HL-60 (cell line): ENCODE measurements at regions not wholly inside any gene's neighbourhood (a gene's known extent, or its start where the extent isn't known, plus 50 kb on each side); places are given as distances from the start of the nearest gene placed in this dataset.

Experiments used
- DNase-seq, 2 experiments: peaks; one replicate each; pipeline ENCODE4 v3.0.0-alpha.2; 2010 to 2020; ENCODE audit warnings: low read depth in 1 of 2, low spot score in 1 of 2
- H3K27ac ChIP-seq: fragments of 250-450 bp; sonication (Bioruptor Pico); replicated peaks from 2 replicates; pipeline ENCODE4 v1.5.1; 2020; ENCODE audit warnings: mild to moderate bottlenecking, moderate library complexity
- H3K27me3 ChIP-seq: fragments of 250-450 bp; sonication (Bioruptor Pico); 2 replicates; pipeline ENCODE4 v1.5.1; 2021; ENCODE audit warnings: mild to moderate bottlenecking, moderate library complexity; ENCODE audit not compliant: insufficient read depth, poor library complexity, severe bottlenecking
- H3K4me3 ChIP-seq: replicated peaks from 2 replicates; pipeline ENCODE4 v1.5.1; 2011; ENCODE audit warnings: mild to moderate bottlenecking, control low read depth, low read length; ENCODE audit not compliant: insufficient read depth
- CTCF ChIP-seq: IDR thresholded peaks from one replicate; pipeline ENCODE4 v1.5.1; 2011; ENCODE audit warnings: low read length, control low read depth, inconsistent platforms; ENCODE audit not compliant: insufficient read depth
- GABPA ChIP-seq: IDR thresholded peaks from 2 replicates; pipeline ENCODE4 v1.6.1; 2012; ENCODE audit warnings: low read depth
- POLR2AphosphoS5 ChIP-seq: IDR thresholded peaks from 2 replicates; pipeline ENCODE4 v1.6.1; 2012; ENCODE audit warnings: low read depth
- REST ChIP-seq: IDR thresholded peaks from 2 replicates; pipeline ENCODE4 v1.6.1; 2012; ENCODE audit warnings: low read depth; ENCODE audit not compliant: insufficient replicate concordance
- SPI1 ChIP-seq: IDR thresholded peaks from 2 replicates; pipeline ENCODE4 v1.6.1; 2012; ENCODE audit warnings: low read depth, mild to moderate bottlenecking, borderline replicate concordance

- DNase-seq, result peak; percentile 49 to 81
- Histone ChIP-seq H3K4me3 (no peak overlapping the region), H3K27ac (peak overlapping the region; percentile 64)
Observed at GRCh38 chr3:126274735-126275619, 82.2 kb downstream of the KLF15 start.

GRCh38 chr3:126270145-126270811 lies 86.9 kb downstream of the KLF15 start:
- TF ChIP-seq SPI1, result no peak
- TF ChIP-seq POLR2AphosphoS5, result no peak
- no peak for TF ChIP-seq CTCF
- no peak for TF ChIP-seq REST
- no peak for TF ChIP-seq GABPA
- H3K27me3 ChIP-seq, result peaks cover 5% of the 10 kb centered on the region
- DNase-seq, result no peak
- H3K27ac ChIP-seq, result no peak overlapping the region
- no peak overlapping the region for H3K4me3 ChIP-seq

More at GRCh38 chr3:126274735-126275619, 82.2 kb downstream of the KLF15 start:
- no peak for TF ChIP-seq GABPA
- no peak for TF ChIP-seq REST
- no peak for TF ChIP-seq POLR2AphosphoS5
- no peak for TF ChIP-seq CTCF
- no peak for TF ChIP-seq SPI1
- no peaks in the 10 kb centered on the region for H3K27me3 ChIP-seq

- Histone ChIP-seq H3K4me3 (no peak overlapping the region), H3K27ac (no peak overlapping the region), H3K27me3 (peaks cover 7% of the 10 kb centered on the region)
- TF ChIP-seq GABPA (no peak), REST (no peak)
- no peak for DNase-seq
Observed at GRCh38 chr3:126269354-126269753, 87.9 kb downstream of the KLF15 start.
